Ascending aorta (tissue), 2 donors: ENCODE measurements at regions not wholly inside any gene's neighbourhood (a gene's known extent, or its start where the extent isn't known, plus 50 kb on each side); places are given as distances from the start of the nearest gene placed in this dataset.

Experiments
- DNase-seq, 2 donors: peaks; one replicate each; pipeline ENCODE4 v3.0.0-alpha.2; 2019; ENCODE audit warnings: low spot score in 2 of 2
- H3K27ac ChIP-seq, 2 donors: fragments of 200-600 bp; sonication (generic); one replicate each; pipeline ENCODE4 v1.5.1; 2016 to 2017; ENCODE audit warnings: mild to moderate bottlenecking in 1 of 2
- H3K27me3 ChIP-seq: fragments of 200-600 bp; sonication (generic); one replicate; pipeline ENCODE4 v1.5.1; 2017
- H3K36me3 ChIP-seq, 2 donors: fragments of 200-600 bp; sonication (generic); one replicate each; pipeline ENCODE4 v1.5.1; 2016
- H3K4me1 ChIP-seq, 2 donors: fragments of 200-600 bp; sonication (generic); one replicate each; pipeline ENCODE4 v1.5.1; 2016 to 2017; ENCODE audit warnings: mild to moderate bottlenecking in 1 of 2
- H3K4me3 ChIP-seq, 2 donors: fragments of 200-600 bp; sonication (generic); one replicate each; pipeline ENCODE4 v1.5.1; 2016 to 2017; ENCODE audit warnings: mild to moderate bottlenecking in 1 of 2
- H3K9me3 ChIP-seq, 2 donors: fragments of 200-600 bp; sonication (generic); one replicate each; pipeline ENCODE4 v1.5.1; 2016
- intact Hi-C: fragments of 100-400 bp; cut with DNase I; formaldehyde crosslinking; loops from one replicate; pipeline ENCODE4 v1.15.1; 2023
- TF ChIP-seq, protein P1 (sequence below), 3 experiments: fragments of 200-600 bp in 2 of 3; fragments of 450-650 bp in 1 of 3; sonication (generic) in 2 of 3; IDR thresholded peaks; one replicate each; pipeline ENCODE4 v1.5.1; 2016 to 2019; ENCODE audit warnings: antibody characterized with exemption in 3 of 3, mild to moderate bottlenecking in 1 of 3, moderate library complexity in 1 of 3

DNA sequence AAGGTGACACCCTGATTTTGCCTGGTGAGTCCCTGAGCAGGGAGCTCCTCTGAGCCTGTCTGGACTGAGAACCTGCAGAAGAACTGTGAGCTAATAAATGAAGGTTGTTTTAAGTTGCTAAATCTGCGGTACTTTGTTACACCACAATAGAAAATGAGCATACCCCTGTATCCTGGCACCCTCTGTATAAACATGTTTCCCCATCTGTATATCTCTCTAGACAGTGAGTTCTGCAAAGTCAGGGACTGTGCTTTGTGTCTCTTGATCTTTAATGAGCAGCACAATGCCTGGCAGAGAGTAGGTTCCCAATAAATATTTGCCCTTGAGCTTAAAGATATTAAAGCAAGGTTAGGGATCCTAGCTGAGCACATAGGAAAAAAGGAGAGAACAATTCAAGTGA lies 228.8 kb downstream of the OMA1 start:
- TF ChIP-seq, protein P1, sequence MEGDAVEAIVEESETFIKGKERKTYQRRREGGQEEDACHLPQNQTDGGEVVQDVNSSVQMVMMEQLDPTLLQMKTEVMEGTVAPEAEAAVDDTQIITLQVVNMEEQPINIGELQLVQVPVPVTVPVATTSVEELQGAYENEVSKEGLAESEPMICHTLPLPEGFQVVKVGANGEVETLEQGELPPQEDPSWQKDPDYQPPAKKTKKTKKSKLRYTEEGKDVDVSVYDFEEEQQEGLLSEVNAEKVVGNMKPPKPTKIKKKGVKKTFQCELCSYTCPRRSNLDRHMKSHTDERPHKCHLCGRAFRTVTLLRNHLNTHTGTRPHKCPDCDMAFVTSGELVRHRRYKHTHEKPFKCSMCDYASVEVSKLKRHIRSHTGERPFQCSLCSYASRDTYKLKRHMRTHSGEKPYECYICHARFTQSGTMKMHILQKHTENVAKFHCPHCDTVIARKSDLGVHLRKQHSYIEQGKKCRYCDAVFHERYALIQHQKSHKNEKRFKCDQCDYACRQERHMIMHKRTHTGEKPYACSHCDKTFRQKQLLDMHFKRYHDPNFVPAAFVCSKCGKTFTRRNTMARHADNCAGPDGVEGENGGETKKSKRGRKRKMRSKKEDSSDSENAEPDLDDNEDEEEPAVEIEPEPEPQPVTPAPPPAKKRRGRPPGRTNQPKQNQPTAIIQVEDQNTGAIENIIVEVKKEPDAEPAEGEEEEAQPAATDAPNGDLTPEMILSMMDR (IDR thresholded peaks at IDR 0.05): no peak
- Histone ChIP-seq H3K9me3 (peaks cover 4% of the 10 kb centered on the region in 2 donors), H3K4me1 (no peaks in the 10 kb centered on the region), H3K36me3 (no peaks in the 10 kb centered on the region), H3K4me3 (no peak overlapping the region), H3K27me3 (no peaks in the 10 kb centered on the region), H3K27ac (no peak overlapping the region)
- DNase-seq: no peak
- intact Hi-C loops: no loop called here

DNA sequence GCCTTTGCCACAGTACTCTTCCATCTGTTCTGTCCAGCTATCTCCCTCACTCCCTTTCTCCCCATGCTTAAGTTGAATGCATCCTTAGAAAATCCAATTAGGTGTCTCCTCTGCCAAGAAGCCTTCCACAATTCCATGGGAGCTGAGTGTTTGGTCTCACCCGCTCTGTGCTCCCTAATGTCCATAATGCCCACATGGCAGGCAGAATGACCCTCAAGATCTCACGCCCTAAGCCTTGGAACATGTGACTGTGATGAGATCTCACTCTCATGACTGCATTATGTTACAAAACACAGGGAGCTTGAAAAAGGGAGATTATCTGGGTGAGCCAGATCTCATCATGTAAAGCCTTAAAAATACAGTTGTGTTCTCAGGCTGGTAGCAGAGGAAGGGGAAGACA lies 229.4 kb downstream of the OMA1 start:
- DNase-seq: no peak
- H3K27ac ChIP-seq: no peak overlapping the region
- TF ChIP-seq, protein P1 (IDR thresholded peaks at IDR 0.05): no peak

DNA sequence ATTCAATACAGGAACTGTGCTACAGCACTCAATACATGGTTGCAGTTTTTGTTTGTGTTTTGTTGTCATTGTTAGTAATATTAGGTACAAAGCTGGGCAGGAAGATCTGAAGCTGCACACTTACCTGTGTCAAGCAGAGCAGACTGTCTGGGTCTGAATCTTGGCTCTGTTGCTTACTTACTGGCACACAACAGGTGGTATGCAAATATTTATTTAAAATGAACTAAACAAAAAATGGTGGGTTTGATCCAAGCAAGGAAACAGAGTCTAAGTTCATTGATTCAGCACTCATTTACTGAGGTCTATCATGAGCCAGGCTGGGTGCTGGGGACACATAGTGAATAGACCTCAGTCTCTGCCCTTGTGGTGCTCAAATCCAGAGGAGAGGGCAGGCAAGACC lies 230.4 kb downstream of the OMA1 start:
- TF ChIP-seq, protein P1 (IDR thresholded peaks at IDR 0.05): no peak
- H3K27ac ChIP-seq: no peak overlapping the region
- intact Hi-C loops: no loop called here

More for the DNA sequence above, 229.4 kb downstream of the OMA1 start:
- intact Hi-C loops: no loop called here
- H3K9me3 ChIP-seq: peaks cover 4% of the 10 kb centered on the region in 2 donors
- H3K36me3 ChIP-seq: no peaks in the 10 kb centered on the region
- H3K4me3 ChIP-seq: no peak overlapping the region
- H3K4me1 ChIP-seq: no peaks in the 10 kb centered on the region
- H3K27me3 ChIP-seq: no peaks in the 10 kb centered on the region

DNA sequence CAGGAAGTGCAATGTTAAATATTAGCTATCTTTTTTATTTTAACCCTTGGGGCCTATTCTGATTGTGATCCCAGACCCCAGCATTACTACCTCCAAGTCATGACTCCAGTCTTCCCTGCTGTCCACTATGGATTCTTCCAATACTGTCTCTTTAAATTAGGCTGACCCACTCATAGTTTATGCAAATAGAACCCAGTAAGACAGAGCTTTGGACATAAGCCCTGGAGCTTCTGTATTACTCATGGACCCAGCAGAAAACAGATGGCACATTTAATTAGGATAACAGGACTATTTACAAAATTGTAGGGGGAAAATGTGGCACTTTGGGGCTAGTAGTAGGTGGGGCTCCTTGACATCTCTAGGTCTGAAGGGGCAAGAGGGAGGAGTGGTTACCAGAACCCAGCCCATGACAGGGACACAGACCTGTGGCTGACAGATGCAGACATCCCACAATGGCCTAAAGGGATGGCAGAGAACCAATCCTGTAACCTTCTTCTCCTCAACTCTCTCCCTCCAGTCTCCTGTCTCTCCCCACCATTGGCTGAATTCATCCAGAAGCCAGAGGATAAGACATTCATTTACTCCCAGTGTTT lies 233.5 kb downstream of the OMA1 start:
- Histone ChIP-seq H3K4me3 (no peak overlapping the region), H3K27ac (no peak overlapping the region), H3K9me3 (no peaks in the 10 kb centered on the region), H3K27me3 (no peaks in the 10 kb centered on the region), H3K4me1 (no peaks in the 10 kb centered on the region), H3K36me3 (no peaks in the 10 kb centered on the region)
- TF ChIP-seq, protein P1 (IDR thresholded peaks at IDR 0.05): no peak
- no peak for DNase-seq
- intact Hi-C loops: no loop called here

More for the DNA sequence above, 230.4 kb downstream of the OMA1 start:
- Histone ChIP-seq H3K27me3 (no peaks in the 10 kb centered on the region), H3K4me3 (no peak overlapping the region), H3K9me3 (no peaks in the 10 kb centered on the region), H3K4me1 (no peaks in the 10 kb centered on the region), H3K36me3 (no peaks in the 10 kb centered on the region)
- no peak for DNase-seq

GRCh38 chr1:58312461-58312860 lies 234.1 kb downstream of the OMA1 start:
- Histone ChIP-seq H3K4me3 (no peak overlapping the region), H3K9me3 (no peaks in the 10 kb centered on the region), H3K27ac (no peak overlapping the region), H3K4me1 (no peaks in the 10 kb centered on the region), H3K27me3 (no peaks in the 10 kb centered on the region), H3K36me3 (no peaks in the 10 kb centered on the region)
- TF ChIP-seq, protein P1 (IDR thresholded peaks at IDR 0.05): no peak
- intact Hi-C loops: no loop called here
- no peak for DNase-seq

DNA sequence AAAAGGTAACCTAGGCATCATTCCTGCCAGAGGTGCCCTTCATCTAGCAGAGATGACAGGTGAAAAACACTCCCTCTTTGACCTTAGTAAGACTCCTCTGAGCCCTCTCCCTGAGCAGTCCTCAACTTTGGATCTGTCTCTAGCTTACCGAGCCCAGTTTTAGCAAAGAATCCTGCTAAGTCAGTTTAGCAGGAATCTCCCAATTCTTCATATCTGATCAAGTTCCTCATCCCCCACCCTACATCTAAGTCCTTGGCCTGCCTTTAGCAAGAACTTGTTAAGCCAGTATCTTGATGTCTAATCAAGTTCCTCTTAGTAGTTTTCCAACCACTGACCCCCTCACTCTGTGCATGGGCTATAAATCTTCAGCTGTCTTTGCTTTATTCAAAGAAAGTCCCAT lies 235.6 kb downstream of the OMA1 start:
- intact Hi-C loops: no loop called here

More for the DNA sequence above, 235.6 kb downstream of the OMA1 start:
- Histone ChIP-seq H3K27me3 (no peaks in the 10 kb centered on the region), H3K9me3 (no peaks in the 10 kb centered on the region), H3K36me3 (no peaks in the 10 kb centered on the region), H3K4me1 (no peaks in the 10 kb centered on the region), H3K4me3 (no peak overlapping the region), H3K27ac (no peak overlapping the region)
- TF ChIP-seq, protein P1 (IDR thresholded peaks at IDR 0.05): no peak
- DNase-seq: no peak
